ENCODE measurements at regions not wholly inside any gene's neighbourhood (a gene's known extent, or its start where the extent isn't known, plus 50 kb on each side); places are given as distances from the start of the nearest gene placed in this dataset.

DNA sequence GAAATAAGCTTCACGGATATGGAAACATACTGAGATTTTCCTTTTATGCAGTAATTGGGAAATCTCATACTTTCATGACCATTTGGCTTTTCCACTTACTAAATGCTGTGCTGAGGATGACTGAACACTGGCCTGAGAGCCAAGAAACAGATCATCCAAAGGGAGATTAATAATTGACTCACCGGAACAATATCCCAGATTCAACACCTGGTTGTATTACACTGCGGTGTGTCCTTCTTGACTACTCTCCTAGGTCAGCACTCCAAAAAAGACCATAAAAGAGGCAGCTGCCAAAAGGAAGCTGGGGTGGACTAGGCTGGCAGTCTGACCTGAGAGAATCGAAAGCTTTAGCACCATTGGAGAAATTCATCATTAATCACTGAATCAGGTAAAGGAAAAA lies 469.1 kb downstream of the CBLN2 start:
- Histone ChIP-seq H3K4me3 (no peak overlapping the region), H3K36me3 (no peaks in the 10 kb centered on the region), H3K4me1 (no peaks in the 10 kb centered on the region), H3K27ac (no peak overlapping the region), H3K27me3 (no peaks in the 10 kb centered on the region), H3K9me3 (no peaks in the 10 kb centered on the region)
- TF ChIP-seq POLR2A (IDR thresholded peaks at IDR 0.05), result no peak
- no peak for TF ChIP-seq CTCF (IDR thresholded peaks at IDR 0.05)
- TF ChIP-seq POLR2AphosphoS5 (IDR thresholded peaks at IDR 0.05; ENCODE audit: insufficient read depth in 1 of 2, low read depth in 1 of 2), result no peak
- no peak for DNase-seq (ENCODE audit: extremely low spot score in 2 of 2)
- intact Hi-C loops (cut with DNase I), result no loop called here

DNA sequence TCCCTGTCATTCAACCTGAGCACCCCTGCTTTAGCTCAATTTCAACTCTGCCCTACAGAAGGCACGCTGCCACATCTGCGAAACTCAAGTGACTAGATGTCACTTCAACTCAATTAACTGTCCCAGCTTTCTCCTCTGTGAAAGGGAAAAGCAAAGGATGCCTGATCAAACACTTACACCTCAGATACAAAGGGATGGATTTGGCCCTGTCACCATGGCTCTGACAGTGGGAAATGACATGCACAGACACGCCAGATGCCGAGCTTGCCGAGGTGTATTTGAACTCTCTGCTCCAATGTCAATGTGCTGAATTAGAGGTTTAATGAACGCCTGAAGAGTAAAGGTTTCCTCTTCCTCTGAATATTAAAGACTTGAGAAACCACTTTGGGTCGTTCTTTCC lies 481.1 kb downstream of the CBLN2 start:
- DNase-seq (ENCODE audit: extremely low spot score in 2 of 2), result no peak
- Histone ChIP-seq H3K27me3 (no peaks in the 10 kb centered on the region), H3K9me3 (no peaks in the 10 kb centered on the region), H3K4me3 (no peak overlapping the region), H3K27ac (no peak overlapping the region), H3K4me1 (no peaks in the 10 kb centered on the region), H3K36me3 (no peaks in the 10 kb centered on the region)
- no peak for TF ChIP-seq POLR2AphosphoS5 (IDR thresholded peaks at IDR 0.05; ENCODE audit: insufficient read depth in 1 of 2, low read depth in 1 of 2)
- no peak for TF ChIP-seq POLR2A (IDR thresholded peaks at IDR 0.05)
- TF ChIP-seq CTCF (IDR thresholded peaks at IDR 0.05), result no peak
- intact Hi-C loops (cut with DNase I), result no loop called here

DNA sequence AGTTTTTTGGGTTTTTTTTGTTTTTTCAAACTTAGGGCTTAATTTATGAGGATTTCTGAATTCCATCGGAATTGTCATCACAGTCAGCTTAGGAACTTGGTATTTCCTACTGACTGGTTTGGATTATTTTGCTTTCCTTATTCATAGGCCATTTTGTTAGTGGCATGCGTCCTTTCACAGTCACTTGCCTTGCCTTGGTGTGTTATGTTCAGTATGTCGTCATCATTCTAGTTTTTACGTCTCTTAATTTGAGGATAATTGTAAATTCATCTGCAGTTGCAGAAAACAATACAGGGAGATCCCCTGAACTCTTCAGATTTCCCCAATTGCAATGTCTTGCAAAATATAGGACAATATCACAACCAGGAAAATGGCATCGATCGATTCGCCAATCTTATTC lies 485.3 kb downstream of the CBLN2 start:
- no peaks in the 10 kb centered on the region for H3K36me3 ChIP-seq
- TF ChIP-seq CTCF (IDR thresholded peaks at IDR 0.05), result no peak
- no peak for TF ChIP-seq POLR2A (IDR thresholded peaks at IDR 0.05)
- no peak for TF ChIP-seq POLR2AphosphoS5 (IDR thresholded peaks at IDR 0.05; ENCODE audit: insufficient read depth in 1 of 2, low read depth in 1 of 2)

GRCh38 chr18:72056171-72056570 lies 488.0 kb downstream of the CBLN2 start:
- H3K27ac ChIP-seq, result no peak overlapping the region
- H3K4me1 ChIP-seq, result no peaks in the 10 kb centered on the region
- H3K4me3 ChIP-seq, result no peak overlapping the region

More for the DNA sequence above, 485.3 kb downstream of the CBLN2 start:
- intact Hi-C loops (cut with DNase I), result no loop called here
- H3K4me1 ChIP-seq, result no peaks in the 10 kb centered on the region
- H3K27ac ChIP-seq, result no peak overlapping the region
- DNase-seq (ENCODE audit: extremely low spot score in 2 of 2), result no peak
- H3K9me3 ChIP-seq, result no peaks in the 10 kb centered on the region
- no peaks in the 10 kb centered on the region for H3K27me3 ChIP-seq
- H3K4me3 ChIP-seq, result no peak overlapping the region

DNA sequence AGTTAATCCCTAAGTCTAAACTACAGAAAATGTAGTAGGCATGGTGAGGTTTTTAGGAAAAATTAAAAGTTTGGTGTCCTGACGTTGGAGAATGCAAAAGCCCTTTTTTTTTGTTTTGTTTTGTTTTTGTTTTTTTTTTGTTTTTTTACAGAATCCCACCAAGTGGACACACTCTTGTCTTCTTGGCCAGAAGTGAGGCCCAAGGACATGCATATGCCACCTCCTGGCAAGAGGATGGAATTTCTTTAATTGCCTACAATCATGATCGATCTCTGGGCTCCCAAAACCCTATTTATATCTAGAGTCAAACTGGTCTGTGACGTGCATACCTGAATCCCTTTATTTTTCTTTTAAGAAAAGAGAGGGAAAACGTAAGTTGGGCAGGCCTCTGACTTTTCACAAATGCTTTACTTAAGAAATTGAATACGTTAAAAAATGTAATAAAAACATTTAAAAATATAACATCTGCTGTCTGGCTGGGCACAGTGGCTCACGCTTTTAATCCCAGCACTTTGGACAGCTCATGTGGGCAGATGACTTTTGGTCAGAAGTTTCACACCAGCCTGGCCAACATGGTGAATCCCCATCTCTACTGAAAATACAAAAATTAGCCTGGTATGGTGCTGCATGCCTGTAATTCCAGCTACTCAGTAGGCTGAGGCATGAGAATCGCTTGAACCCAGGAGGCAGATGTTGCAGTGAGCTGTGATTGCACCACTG lies 502.7 kb downstream of the CBLN2 start:
- H3K9me3 ChIP-seq, result no peaks in the 10 kb centered on the region
- H3K4me3 ChIP-seq, result no peak overlapping the region
- H3K27ac ChIP-seq, result no peak overlapping the region
- H3K27me3 ChIP-seq, result no peaks in the 10 kb centered on the region
- intact Hi-C loops (cut with DNase I), result no loop called here
- no peak for DNase-seq (ENCODE audit: extremely low spot score in 2 of 2)
- H3K4me1 ChIP-seq, result no peaks in the 10 kb centered on the region
- no peaks in the 10 kb centered on the region for H3K36me3 ChIP-seq
- TF ChIP-seq POLR2A (IDR thresholded peaks at IDR 0.05), result no peak
- TF ChIP-seq POLR2AphosphoS5 (IDR thresholded peaks at IDR 0.05; ENCODE audit: insufficient read depth in 1 of 2, low read depth in 1 of 2), result no peak
- no peak for TF ChIP-seq CTCF (IDR thresholded peaks at IDR 0.05)

More at GRCh38 chr18:72056171-72056570, 488.0 kb downstream of the CBLN2 start:
- no peak for TF ChIP-seq POLR2A (IDR thresholded peaks at IDR 0.05)
- intact Hi-C loops (cut with DNase I), result no loop called here
- Histone ChIP-seq H3K27me3 (no peaks in the 10 kb centered on the region), H3K36me3 (no peaks in the 10 kb centered on the region), H3K9me3 (no peaks in the 10 kb centered on the region)
- no peak for DNase-seq (ENCODE audit: extremely low spot score in 2 of 2)
